H9 (cell line): ENCODE measurements at regions not wholly inside any gene's neighbourhood (a gene's known extent, or its start where the extent isn't known, plus 50 kb on each side); places are given as distances from the start of the nearest gene placed in this dataset.

Source experiments
- DNase-seq: peaks from one replicate; pipeline ENCODE4 v3.0.0-alpha.2; 2017
- H2AFZ ChIP-seq: one replicate; pipeline ENCODE4 v1.6.1; 2013; ENCODE audit warnings: mild to moderate bottlenecking, low read length, control low read depth, moderate library complexity
- H2AK5ac ChIP-seq: 2 replicates; pipeline ENCODE4 v1.6.1; 2013; ENCODE audit warnings: low read length, control low read depth, mixed read lengths; ENCODE audit not compliant: insufficient read length
- H2BK120ac ChIP-seq: one replicate; pipeline ENCODE4 v1.6.1; 2013; ENCODE audit warnings: low read depth, mild to moderate bottlenecking, low read length, control low read depth, inconsistent platforms; ENCODE audit not compliant: poor library complexity, severe bottlenecking
- H2BK12ac ChIP-seq: 2 replicates; pipeline ENCODE4 v1.6.1; 2013; ENCODE audit warnings: low read length, control low read depth, mixed read lengths, low read depth; ENCODE audit not compliant: insufficient read length
- H2BK15ac ChIP-seq: 2 replicates; pipeline ENCODE4 v1.6.1; 2013; ENCODE audit warnings: low read depth, low read length, control low read depth
- H2BK20ac ChIP-seq: one replicate; pipeline ENCODE4 v1.6.1; 2013; ENCODE audit warnings: low read depth, mild to moderate bottlenecking, low read length, control low read depth, inconsistent platforms; ENCODE audit not compliant: poor library complexity, severe bottlenecking
- H2BK5ac ChIP-seq: 2 replicates; pipeline ENCODE4 v1.6.1; 2013; ENCODE audit warnings: low read length, control low read depth, mixed read lengths; ENCODE audit not compliant: insufficient read length
- H3K14ac ChIP-seq: 2 replicates; pipeline ENCODE4 v1.6.1; 2013; ENCODE audit warnings: low read length, control low read depth; ENCODE audit not compliant: insufficient read depth
- H3K18ac ChIP-seq: 2 replicates; pipeline ENCODE4 v1.6.1; 2013; ENCODE audit warnings: low read depth, mild to moderate bottlenecking, mixed read lengths, low read length, control low read depth; ENCODE audit not compliant: insufficient read length
- H3K23ac ChIP-seq: 2 replicates; pipeline ENCODE4 v1.6.1; 2013; ENCODE audit warnings: low read length, control low read depth, mixed read lengths, low read depth; ENCODE audit not compliant: insufficient read length
- H3K23me2 ChIP-seq: 2 replicates; pipeline ENCODE4 v1.6.1; 2013; ENCODE audit warnings: low read depth, mild to moderate bottlenecking, mixed read lengths, low read length, control low read depth; ENCODE audit not compliant: insufficient read length, poor library complexity, severe bottlenecking
- H3K27ac ChIP-seq: 2 replicates; pipeline ENCODE4 v1.5.1; 2013; ENCODE audit warnings: low read length, control low read depth, mixed read lengths, low read depth; ENCODE audit not compliant: insufficient read length
- H3K27me3 ChIP-seq: 2 replicates; pipeline ENCODE4 v1.6.1; 2013; ENCODE audit warnings: low read length, control low read depth, inconsistent platforms; ENCODE audit not compliant: insufficient read depth
- H3K4ac ChIP-seq: 2 replicates; pipeline ENCODE4 v1.6.1; 2013; ENCODE audit warnings: low read depth, mild to moderate bottlenecking, control low read depth, inconsistent platforms, low read length, moderate library complexity
- H3K4me1 ChIP-seq: 2 replicates; pipeline ENCODE4 v1.6.1; 2013; ENCODE audit warnings: low read length, control low read depth, inconsistent platforms; ENCODE audit not compliant: insufficient read depth
- H3K4me2 ChIP-seq: 2 replicates; pipeline ENCODE4 v1.6.1; 2013; ENCODE audit warnings: low read length, control low read depth, mixed read lengths; ENCODE audit not compliant: insufficient read length, insufficient read depth
- H3K56ac ChIP-seq: 2 replicates; pipeline ENCODE4 v1.6.1; 2013; ENCODE audit warnings: low read depth, mild to moderate bottlenecking, mixed read lengths, low read length, control low read depth; ENCODE audit not compliant: insufficient read length
- H3K79me1 ChIP-seq: 2 replicates; pipeline ENCODE4 v1.6.1; 2013; ENCODE audit warnings: low read depth, mild to moderate bottlenecking, moderate library complexity, low read length, control low read depth, inconsistent platforms; ENCODE audit not compliant: insufficient read depth, poor library complexity, severe bottlenecking
- H3K79me2 ChIP-seq: 2 replicates; pipeline ENCODE4 v1.6.1; 2013; ENCODE audit warnings: low read length, control low read depth, inconsistent platforms; ENCODE audit not compliant: insufficient read depth
- H3K9ac ChIP-seq: 2 replicates; pipeline ENCODE4 v1.6.1; 2013; ENCODE audit warnings: low read length, control low read depth, mixed read lengths; ENCODE audit not compliant: insufficient read length; ENCODE audit errors: extremely low read depth
- H3K9me3 ChIP-seq: one replicate; pipeline ENCODE4 v1.6.1; 2013; ENCODE audit warnings: low read depth, low read length, inconsistent platforms; ENCODE audit not compliant: control insufficient read depth
- H3T11ph ChIP-seq: one replicate; pipeline ENCODE4 v1.6.1; 2013; ENCODE audit warnings: mild to moderate bottlenecking, low read length, control low read depth, inconsistent platforms
- H4K20me1 ChIP-seq: one replicate; pipeline ENCODE4 v1.6.1; 2013; ENCODE audit not compliant: control insufficient read depth, insufficient read length, insufficient read depth
- H4K5ac ChIP-seq: 2 replicates; pipeline ENCODE4 v1.6.1; 2013; ENCODE audit warnings: low read depth, mild to moderate bottlenecking, mixed read lengths, low read length, control low read depth; ENCODE audit not compliant: insufficient read length
- H4K8ac ChIP-seq: replicated peaks from 2 replicates; pipeline ENCODE4 v1.6.1; 2013; ENCODE audit warnings: low read length, control low read depth, mixed read lengths, low read depth; ENCODE audit not compliant: insufficient read length
- H4K91ac ChIP-seq: 2 replicates; pipeline ENCODE4 v1.6.1; 2013; ENCODE audit warnings: low read depth, mild to moderate bottlenecking, moderate library complexity, mixed read lengths, low read length, control low read depth; ENCODE audit not compliant: insufficient read length
- H3K27ac Mint-ChIP-seq, 3 experiments: 2 replicates in 2 of 3; 3 replicates in 1 of 3; pipeline ENCODE4 v1.8.0; 2020 to 2021; ENCODE audit warnings: mixed read lengths in 3 of 3, mild to moderate bottlenecking in 1 of 3, moderate library complexity in 1 of 3
- H3K27me3 Mint-ChIP-seq: 2 replicates; pipeline ENCODE4 v1.8.0; 2021; ENCODE audit warnings: low read depth, mild to moderate bottlenecking, moderate library complexity, mixed read lengths
- H3K36me3 Mint-ChIP-seq, 3 experiments: 2 replicates in 2 of 3; 3 replicates in 1 of 3; pipeline ENCODE4 v1.8.0; 2020 to 2021; ENCODE audit warnings: low read depth in 3 of 3, mixed read lengths in 3 of 3; ENCODE audit not compliant: insufficient read depth in 1 of 3
- H3K4me1 Mint-ChIP-seq, 2 experiments: 2 replicates each; pipeline ENCODE4 v1.8.0; 2020; ENCODE audit warnings: mixed read lengths in 2 of 2
- H3K4me3 Mint-ChIP-seq, 2 experiments: 2 replicates in 1 of 2; 3 replicates in 1 of 2; pipeline ENCODE4 v1.8.0; 2020 to 2021; ENCODE audit warnings: mild to moderate bottlenecking in 2 of 2, mixed read lengths in 2 of 2, moderate library complexity in 1 of 2
- H3K9me3 Mint-ChIP-seq, 2 experiments: 2 replicates in 1 of 2; 3 replicates in 1 of 2; pipeline ENCODE4 v1.8.0; 2020; ENCODE audit warnings: mild to moderate bottlenecking in 2 of 2, mixed read lengths in 2 of 2, moderate library complexity in 1 of 2
- CTCF ChIP-seq: fragments of 200-600 bp; sonication (generic); conservative IDR thresholded peaks from 3 replicates; pipeline ENCODE4 v1.8.0; 2021; ENCODE audit warnings: antibody characterized with exemption, mild to moderate bottlenecking
- WGBS: extraction: QIAGEN DNeasy Blood & Tissue Kit; methylation state at CpG from one replicate; pipeline ENCODE4 v1.1.7; 2013; ENCODE audit warnings: missing lambda C conversion rate, low lambda C conversion rate, mixed read lengths; ENCODE audit not compliant: insufficient read length; ENCODE audit errors: extremely low coverage; 5-methylcytosine and 5-hydroxymethylcytosine counted together

- Histone ChIP-seq H2BK5ac (no peak overlapping the region), H3K79me1 (no peaks in the 10 kb centered on the region), H3K18ac (no peak overlapping the region), H2BK120ac (no peak overlapping the region), H3K27ac (no peak overlapping the region), H3K23me2 (no peaks in the 10 kb centered on the region), H4K91ac (no peak overlapping the region), H4K5ac (no peak overlapping the region), H3K9me3 (no peaks in the 10 kb centered on the region), H2AK5ac (no peak overlapping the region), H3K4me1 (no peaks in the 10 kb centered on the region), H4K8ac (no peak overlapping the region), H2BK15ac (no peak overlapping the region), H3K4me2 (no peak overlapping the region), H2BK20ac (no peak overlapping the region), H3K9ac (no peak overlapping the region), H3K14ac (no peak overlapping the region), H3K4ac (no peak overlapping the region), H2AFZ (no peak overlapping the region), H3T11ph (no peak overlapping the region), H4K20me1 (no peaks in the 10 kb centered on the region), H3K23ac (no peak overlapping the region), H3K27me3 (no peaks in the 10 kb centered on the region), H3K56ac (no peak overlapping the region), H2BK12ac (no peak overlapping the region), H3K79me2 (no peaks in the 10 kb centered on the region)
- H3K27ac Mint-ChIP-seq = no peak overlapping the region
- no peak overlapping the region for H3K4me3 Mint-ChIP-seq
- no peaks in the 10 kb centered on the region for H3K27me3 Mint-ChIP-seq
- DNase-seq = no peak
- peaks cover 13 to 15% of the 10 kb centered on the region in 2 experiments for H3K9me3 Mint-ChIP-seq
- no CpG with 5 or more reads among the region's 8 CpGs for WGBS
- H3K36me3 Mint-ChIP-seq = peaks cover 3 to 28% (median 4%) of the 10 kb centered on the region in 3 experiments; a peak in 5 of 7 replicates
- peaks cover 0 to 2% of the 10 kb centered on the region in 2 experiments; a peak in 1 of 4 replicates for H3K4me1 Mint-ChIP-seq
- no peak for TF ChIP-seq CTCF
Observed at GRCh38 chr4:188988131-188988530, 848.9 kb downstream of the TRIML1 start.
